ENCODE measurements at regions not wholly inside any gene's neighbourhood (a gene's known extent, or its start where the extent isn't known, plus 50 kb on each side); places are given as distances from the start of the nearest gene placed in this dataset.

- TF ChIP-seq CTCF (IDR thresholded peaks at IDR 0.05) (no peak), EZH2phosphoT487 (IDR thresholded peaks at IDR 0.05) (no peak), EZH2 (IDR thresholded peaks at IDR 0.05) (no peak)
Measured at GRCh38 chr6:168804331-168804730, 363.3 kb downstream of the SMOC2 start.
